GM12878 (cell line): ENCODE measurements at regions not wholly inside any gene's neighbourhood (a gene's known extent, or its start where the extent isn't known, plus 50 kb on each side); places are given as distances from the start of the nearest gene placed in this dataset.

ENCODE experiments used
- BCL11A ChIP-seq: IDR thresholded peaks from 2 replicates; pipeline ENCODE4 v1.6.1; 2011; ENCODE audit warnings: low read depth, low read length
- BHLHE40 ChIP-seq, 2 experiments: fragments of 450-650 bp in 1 of 2; IDR thresholded peaks; 2 replicates each; pipeline ENCODE4 v1.6.1; 2011 to 2017; ENCODE audit warnings: low read depth in 2 of 2, borderline replicate concordance in 1 of 2, improper control_type of control experiment in 1 of 2, low read length in 1 of 2, mild to moderate bottlenecking in 1 of 2
- CHD2 ChIP-seq: IDR thresholded peaks from 2 replicates; pipeline ENCODE4 v1.6.1; 2011; ENCODE audit warnings: low read depth, low read length, improper control_type of control experiment, borderline replicate concordance
- CREB1 ChIP-seq: IDR thresholded peaks from 2 replicates; pipeline ENCODE4 v1.6.1; 2012; ENCODE audit warnings: low read depth, mild to moderate bottlenecking, inconsistent platforms
- EZH2 ChIP-seq: IDR thresholded peaks from 2 replicates; pipeline ENCODE4 v1.6.1; 2012; ENCODE audit warnings: low read depth, mild to moderate bottlenecking, control low read depth, inconsistent platforms, low read length, borderline replicate concordance; ENCODE audit not compliant: control insufficient read depth
- FOXK2 ChIP-seq: fragments of 450-650 bp; IDR thresholded peaks from 2 replicates; pipeline ENCODE4 v1.6.1; 2017; ENCODE audit warnings: mild to moderate bottlenecking, moderate library complexity
- NFYA ChIP-seq: IDR thresholded peaks from 2 replicates; pipeline ENCODE4 v1.6.1; 2011; ENCODE audit warnings: low read depth, mild to moderate bottlenecking, low read length, improper control_type of control experiment, borderline replicate concordance
- NR2C2 ChIP-seq: IDR thresholded peaks from 2 replicates; pipeline ENCODE4 v1.6.1; 2011; ENCODE audit warnings: borderline replicate concordance, low read depth; ENCODE audit not compliant: control insufficient read depth, insufficient read length
- PAX5 ChIP-seq: IDR thresholded peaks from 2 replicates; pipeline ENCODE4 v1.6.1; 2011; ENCODE audit warnings: low read depth, low read length, borderline replicate concordance
- PAX8 ChIP-seq: fragments of 450-650 bp; IDR thresholded peaks from 2 replicates; pipeline ENCODE4 v1.6.1; 2017; ENCODE audit warnings: mild to moderate bottlenecking, moderate library complexity
- PML ChIP-seq: IDR thresholded peaks from 2 replicates; pipeline ENCODE4 v1.6.1; 2012; ENCODE audit warnings: low read length, inconsistent platforms
- POLR2AphosphoS5 ChIP-seq: IDR thresholded peaks from 2 replicates; pipeline ENCODE4 v1.6.1; 2011; ENCODE audit warnings: mild to moderate bottlenecking, low read length, inconsistent platforms
- RUNX3 ChIP-seq: IDR thresholded peaks from 2 replicates; pipeline ENCODE4 v1.6.1; 2012; ENCODE audit warnings: low read length, inconsistent platforms
- SMAD5 ChIP-seq: IDR thresholded peaks from 2 replicates; pipeline ENCODE4 v1.6.1; 2016; ENCODE audit warnings: antibody characterized with exemption, low read depth
- SP1 ChIP-seq: IDR thresholded peaks from one replicate; pipeline ENCODE4 v1.6.1; 2011; ENCODE audit warnings: low read depth, low read length
- TBL1XR1 ChIP-seq: IDR thresholded peaks from 2 replicates; pipeline ENCODE4 v1.6.1; 2012; ENCODE audit warnings: low read depth, low read length, improper control_type of control experiment
- TCF12 ChIP-seq: IDR thresholded peaks from 2 replicates; pipeline ENCODE4 v1.6.1; 2011; ENCODE audit warnings: low read depth, mild to moderate bottlenecking, low read length
- TF ChIP-seq, protein P1 (sequence below): IDR thresholded peaks from 2 replicates; pipeline ENCODE4 v1.6.1; 2011; ENCODE audit warnings: borderline replicate concordance, low read depth, mild to moderate bottlenecking, moderate library complexity, mixed read lengths, low read length; ENCODE audit not compliant: insufficient read depth; ENCODE audit errors: extremely low read length
- TF ChIP-seq, protein P2 (sequence below): fragments of 450-650 bp; IDR thresholded peaks from 2 replicates; pipeline ENCODE4 v1.6.1; 2017; ENCODE audit warnings: mild to moderate bottlenecking, moderate library complexity
- TF ChIP-seq, protein P3 (sequence below): fragments of 450-650 bp; IDR thresholded peaks from 2 replicates; pipeline ENCODE4 v1.6.1; 2017; ENCODE audit warnings: low read depth, mild to moderate bottlenecking, moderate library complexity
- TF ChIP-seq, protein P4 (sequence below): fragments of 150-350 bp; IDR thresholded peaks from 2 replicates; pipeline ENCODE4 v1.6.1; 2014; ENCODE audit warnings: mild to moderate bottlenecking, low read depth, low read length

DNA sequence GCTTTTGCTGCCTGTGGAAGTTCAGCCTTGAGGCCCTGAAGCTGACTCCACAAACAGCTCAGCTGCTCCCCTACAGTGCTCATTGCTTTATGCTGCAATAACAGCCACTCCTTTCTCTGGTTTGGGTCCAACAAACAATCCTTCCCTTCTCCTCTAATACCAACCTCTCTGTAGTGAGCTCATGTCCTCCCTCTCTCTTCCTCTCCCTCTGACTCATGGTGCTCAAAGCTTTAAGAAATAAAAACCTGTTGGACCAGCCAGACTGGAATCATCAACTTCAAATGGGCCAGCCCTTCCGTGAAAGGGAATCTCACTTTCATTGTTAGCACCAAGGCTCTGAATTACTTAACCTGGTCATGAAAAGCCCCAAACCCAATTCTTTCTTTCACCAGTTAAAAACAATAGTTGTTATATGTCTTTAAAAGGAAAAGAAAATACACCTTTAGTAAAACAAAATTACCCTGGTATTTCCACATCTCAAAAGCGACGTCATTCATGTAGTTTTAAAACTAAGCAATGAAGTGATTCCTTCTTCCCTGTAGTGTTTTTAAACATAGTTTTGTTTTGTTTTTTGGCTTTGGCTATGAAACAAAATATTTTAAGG, 126.4 kb downstream of the DUSP6 start (continued):
- TF ChIP-seq TBL1XR1 (no peak), SMAD5 (no peak), PML (no peak), RUNX3 (peak; percentile 42; the same call in 1 of the 2 replicates), NFYA (no peak), CHD2 (no peak), CREB1 (peak; percentile 43; the same call in 1 of the 2 replicates), BCL11A (no peak), TCF12 (no peak), POLR2AphosphoS5 (no peak), PAX5 (no peak), PAX8 (no peak), NR2C2 (no peak), EZH2 (no peak), BHLHE40 (IDR thresholded peaks at IDR 0.05; ENCODE audit: borderline replicate concordance in 1 of 2, low read depth in 2 of 2, low read length in 1 of 2) (no peak), FOXK2 (no peak), SP1 (no peak)
- TF ChIP-seq, protein P1, sequence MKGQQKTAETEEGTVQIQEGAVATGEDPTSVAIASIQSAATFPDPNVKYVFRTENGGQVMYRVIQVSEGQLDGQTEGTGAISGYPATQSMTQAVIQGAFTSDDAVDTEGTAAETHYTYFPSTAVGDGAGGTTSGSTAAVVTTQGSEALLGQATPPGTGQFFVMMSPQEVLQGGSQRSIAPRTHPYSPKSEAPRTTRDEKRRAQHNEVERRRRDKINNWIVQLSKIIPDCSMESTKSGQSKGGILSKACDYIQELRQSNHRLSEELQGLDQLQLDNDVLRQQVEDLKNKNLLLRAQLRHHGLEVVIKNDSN = no peak
- TF ChIP-seq, protein P2, sequence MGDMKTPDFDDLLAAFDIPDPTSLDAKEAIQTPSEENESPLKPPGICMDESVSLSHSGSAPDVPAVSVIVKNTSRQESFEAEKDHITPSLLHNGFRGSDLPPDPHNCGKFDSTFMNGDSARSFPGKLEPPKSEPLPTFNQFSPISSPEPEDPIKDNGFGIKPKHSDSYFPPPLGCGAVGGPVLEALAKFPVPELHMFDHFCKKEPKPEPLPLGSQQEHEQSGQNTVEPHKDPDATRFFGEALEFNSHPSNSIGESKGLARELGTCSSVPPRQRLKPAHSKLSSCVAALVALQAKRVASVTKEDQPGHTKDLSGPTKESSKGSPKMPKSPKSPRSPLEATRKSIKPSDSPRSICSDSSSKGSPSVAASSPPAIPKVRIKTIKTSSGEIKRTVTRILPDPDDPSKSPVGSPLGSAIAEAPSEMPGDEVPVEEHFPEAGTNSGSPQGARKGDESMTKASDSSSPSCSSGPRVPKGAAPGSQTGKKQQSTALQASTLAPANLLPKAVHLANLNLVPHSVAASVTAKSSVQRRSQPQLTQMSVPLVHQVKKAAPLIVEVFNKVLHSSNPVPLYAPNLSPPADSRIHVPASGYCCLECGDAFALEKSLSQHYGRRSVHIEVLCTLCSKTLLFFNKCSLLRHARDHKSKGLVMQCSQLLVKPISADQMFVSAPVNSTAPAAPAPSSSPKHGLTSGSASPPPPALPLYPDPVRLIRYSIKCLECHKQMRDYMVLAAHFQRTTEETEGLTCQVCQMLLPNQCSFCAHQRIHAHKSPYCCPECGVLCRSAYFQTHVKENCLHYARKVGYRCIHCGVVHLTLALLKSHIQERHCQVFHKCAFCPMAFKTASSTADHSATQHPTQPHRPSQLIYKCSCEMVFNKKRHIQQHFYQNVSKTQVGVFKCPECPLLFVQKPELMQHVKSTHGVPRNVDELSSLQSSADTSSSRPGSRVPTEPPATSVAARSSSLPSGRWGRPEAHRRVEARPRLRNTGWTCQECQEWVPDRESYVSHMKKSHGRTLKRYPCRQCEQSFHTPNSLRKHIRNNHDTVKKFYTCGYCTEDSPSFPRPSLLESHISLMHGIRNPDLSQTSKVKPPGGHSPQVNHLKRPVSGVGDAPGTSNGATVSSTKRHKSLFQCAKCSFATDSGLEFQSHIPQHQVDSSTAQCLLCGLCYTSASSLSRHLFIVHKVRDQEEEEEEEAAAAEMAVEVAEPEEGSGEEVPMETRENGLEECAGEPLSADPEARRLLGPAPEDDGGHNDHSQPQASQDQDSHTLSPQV = no peak
- TF ChIP-seq, protein P3, sequence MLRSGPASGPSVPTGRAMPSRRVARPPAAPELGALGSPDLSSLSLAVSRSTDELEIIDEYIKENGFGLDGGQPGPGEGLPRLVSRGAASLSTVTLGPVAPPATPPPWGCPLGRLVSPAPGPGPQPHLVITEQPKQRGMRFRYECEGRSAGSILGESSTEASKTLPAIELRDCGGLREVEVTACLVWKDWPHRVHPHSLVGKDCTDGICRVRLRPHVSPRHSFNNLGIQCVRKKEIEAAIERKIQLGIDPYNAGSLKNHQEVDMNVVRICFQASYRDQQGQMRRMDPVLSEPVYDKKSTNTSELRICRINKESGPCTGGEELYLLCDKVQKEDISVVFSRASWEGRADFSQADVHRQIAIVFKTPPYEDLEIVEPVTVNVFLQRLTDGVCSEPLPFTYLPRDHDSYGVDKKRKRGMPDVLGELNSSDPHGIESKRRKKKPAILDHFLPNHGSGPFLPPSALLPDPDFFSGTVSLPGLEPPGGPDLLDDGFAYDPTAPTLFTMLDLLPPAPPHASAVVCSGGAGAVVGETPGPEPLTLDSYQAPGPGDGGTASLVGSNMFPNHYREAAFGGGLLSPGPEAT = no peak
- TF ChIP-seq, protein P4, sequence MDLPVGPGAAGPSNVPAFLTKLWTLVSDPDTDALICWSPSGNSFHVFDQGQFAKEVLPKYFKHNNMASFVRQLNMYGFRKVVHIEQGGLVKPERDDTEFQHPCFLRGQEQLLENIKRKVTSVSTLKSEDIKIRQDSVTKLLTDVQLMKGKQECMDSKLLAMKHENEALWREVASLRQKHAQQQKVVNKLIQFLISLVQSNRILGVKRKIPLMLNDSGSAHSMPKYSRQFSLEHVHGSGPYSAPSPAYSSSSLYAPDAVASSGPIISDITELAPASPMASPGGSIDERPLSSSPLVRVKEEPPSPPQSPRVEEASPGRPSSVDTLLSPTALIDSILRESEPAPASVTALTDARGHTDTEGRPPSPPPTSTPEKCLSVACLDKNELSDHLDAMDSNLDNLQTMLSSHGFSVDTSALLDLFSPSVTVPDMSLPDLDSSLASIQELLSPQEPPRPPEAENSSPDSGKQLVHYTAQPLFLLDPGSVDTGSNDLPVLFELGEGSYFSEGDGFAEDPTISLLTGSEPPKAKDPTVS = no peak
